SK-N-SH treated with all-trans-retinoic acid at 6 μM for 48 hours (cell line): ENCODE measurements at regions not wholly inside any gene's neighbourhood (a gene's known extent, or its start where the extent isn't known, plus 50 kb on each side); places are given as distances from the start of the nearest gene placed in this dataset.

Source experiments
- CSRNP3 ChIP-seq: fragments of 250-450 bp; sonication (Bioruptor Pico); IDR thresholded peaks from 2 replicates; pipeline ENCODE4 v1.5.1; 2021; ENCODE audit warnings: mild to moderate bottlenecking, moderate library complexity
- POU6F1 ChIP-seq: fragments of 250-450 bp; sonication (Bioruptor Pico); IDR thresholded peaks from 2 replicates; pipeline ENCODE4 v1.8.0; 2021; ENCODE audit warnings: low read depth, mild to moderate bottlenecking, moderate library complexity, borderline replicate concordance
- RARB ChIP-seq: fragments of 250-450 bp; sonication (Bioruptor Pico); IDR thresholded peaks from 2 replicates; pipeline ENCODE4 v1.8.0; 2021; ENCODE audit warnings: mild to moderate bottlenecking, moderate library complexity
- TSHZ2 ChIP-seq: fragments of 250-450 bp; sonication (Bioruptor Pico); IDR thresholded peaks from 2 replicates; pipeline ENCODE4 v1.5.0; 2020; ENCODE audit warnings: mild to moderate bottlenecking, moderate library complexity
- ZC3H10 ChIP-seq: fragments of 250-450 bp; sonication (Bioruptor Pico); IDR thresholded peaks from 2 replicates; pipeline ENCODE4 v1.5.1; 2021; ENCODE audit warnings: mild to moderate bottlenecking, moderate library complexity
- ZFP3 ChIP-seq: fragments of 250-450 bp; sonication (Bioruptor Pico); IDR thresholded peaks from 2 replicates; pipeline ENCODE4 v1.5.0; 2020; ENCODE audit warnings: mild to moderate bottlenecking, moderate library complexity

- TF ChIP-seq ZFP3 (CRISPR knock-in tag) (no peak), ZC3H10 (CRISPR knock-in tag) (no peak), TSHZ2 (no peak), RARB (CRISPR knock-in tag) (no peak), CSRNP3 (no peak), POU6F1 (no peak)
Observed at GRCh38 chr3:94362393-94362792, 299.5 kb downstream of the NSUN3 start.
